ENCODE measurements at regions not wholly inside any gene's neighbourhood (a gene's known extent, or its start where the extent isn't known, plus 50 kb on each side); places are given as distances from the start of the nearest gene placed in this dataset.

GRCh38 chr3:82618594-82618993 lies 857.1 kb upstream of the GBE1 start:
- Mint-ChIP-seq H3K9me3 (peaks cover 2 to 11% (median 5%) of the 10 kb centered on the region in 7 donors), H3K4me3 (no peak overlapping the region), H3K27ac (no peak overlapping the region), H3K4me1 (no peaks in the 10 kb centered on the region), H3K36me3 (no peaks in the 10 kb centered on the region), H3K27me3 (ENCODE audit: low read depth in 3 of 3) (no peaks in the 10 kb centered on the region)
- no peak for TF ChIP-seq CTCF (IDR thresholded peaks at IDR 0.05)
- H2AFZ ChIP-seq (ENCODE audit: insufficient read depth, low read depth, low read length, poor library complexity, severe bottlenecking) = no peak overlapping the region
- H3K4me1 ChIP-seq (ENCODE audit: control insufficient read depth in 1 of 2, insufficient read depth in 2 of 2, low read length in 2 of 2) = no peaks in the 10 kb centered on the region
- DNase-seq = no peak
- no peak overlapping the region for H3K4me3 ChIP-seq (replicated peaks in 1 of 3; ENCODE audit: low read depth in 2 of 3, low read length in 3 of 3)
- intact Hi-C loops (cut with micrococcal nuclease) = no loop called here
- H3K27ac ChIP-seq (ENCODE audit: low read depth in 1 of 2, low read length in 2 of 2) = no peak overlapping the region
- H3K79me2 ChIP-seq (ENCODE audit: insufficient read depth, low read length) = no peaks in the 10 kb centered on the region
- H4K20me1 ChIP-seq (ENCODE audit: insufficient read depth, low read length) = no peaks in the 10 kb centered on the region
- H3K9me3 ChIP-seq (replicated peaks in 1 of 2; ENCODE audit: control insufficient read depth in 1 of 2, insufficient read depth in 1 of 2, low read length in 2 of 2) = peaks cover 5 to 8% of the 10 kb centered on the region in 2 donors
- no peak overlapping the region for H3K4me2 ChIP-seq (replicated peaks; ENCODE audit: extremely low read depth, low read length, poor library complexity, severe bottlenecking)
- H3K36me3 ChIP-seq (replicated peaks in 1 of 2; ENCODE audit: control insufficient read depth in 1 of 2, insufficient read depth in 2 of 2, low read length in 2 of 2) = no peaks in the 10 kb centered on the region
- no peaks in the 10 kb centered on the region for H3K27me3 ChIP-seq (ENCODE audit: control insufficient read depth in 2 of 2, insufficient read depth in 2 of 2, low read length in 2 of 2)
- no peak overlapping the region for H3K9ac ChIP-seq (ENCODE audit: insufficient read depth, low read length, poor library complexity, severe bottlenecking)

GRCh38 chr3:82610236-82610635 lies 848.8 kb upstream of the GBE1 start:
- Histone ChIP-seq H3K79me2 (ENCODE audit: insufficient read depth, low read length) (no peaks in the 10 kb centered on the region), H4K20me1 (ENCODE audit: insufficient read depth, low read length) (no peaks in the 10 kb centered on the region), H3K27me3 (ENCODE audit: control insufficient read depth in 2 of 2, insufficient read depth in 2 of 2, low read length in 2 of 2) (no peaks in the 10 kb centered on the region), H3K9ac (ENCODE audit: insufficient read depth, low read length, poor library complexity, severe bottlenecking) (no peak overlapping the region), H3K4me3 (replicated peaks in 1 of 3; ENCODE audit: low read depth in 2 of 3, low read length in 3 of 3) (no peak overlapping the region), H3K4me1 (ENCODE audit: control insufficient read depth in 1 of 2, insufficient read depth in 2 of 2, low read length in 2 of 2) (no peaks in the 10 kb centered on the region), H3K36me3 (replicated peaks in 1 of 2; ENCODE audit: control insufficient read depth in 1 of 2, insufficient read depth in 2 of 2, low read length in 2 of 2) (no peaks in the 10 kb centered on the region), H3K9me3 (replicated peaks in 1 of 2; ENCODE audit: control insufficient read depth in 1 of 2, insufficient read depth in 1 of 2, low read length in 2 of 2) (peaks cover 0 to 3% of the 10 kb centered on the region in 2 donors), H2AFZ (ENCODE audit: insufficient read depth, low read depth, low read length, poor library complexity, severe bottlenecking) (no peak overlapping the region), H3K4me2 (replicated peaks; ENCODE audit: extremely low read depth, low read length, poor library complexity, severe bottlenecking) (no peak overlapping the region), H3K27ac (ENCODE audit: low read depth in 1 of 2, low read length in 2 of 2) (no peak overlapping the region)
- no peak for DNase-seq
- no peaks in the 10 kb centered on the region for H3K36me3 Mint-ChIP-seq
- peaks cover 0 to 2% (median 1%) of the 10 kb centered on the region in 7 donors for H3K9me3 Mint-ChIP-seq
- no peaks in the 10 kb centered on the region for H3K27me3 Mint-ChIP-seq (ENCODE audit: low read depth in 3 of 3)
- intact Hi-C loops (cut with micrococcal nuclease) = no loop called here
- H3K27ac Mint-ChIP-seq = no peak overlapping the region
- TF ChIP-seq CTCF (IDR thresholded peaks at IDR 0.05) = no peak
- 75% methylated on average over 1 of the region's 1 CpG for WGBS (ENCODE audit: insufficient coverage)
- no peak overlapping the region for H3K4me3 Mint-ChIP-seq
- H3K4me1 Mint-ChIP-seq = no peaks in the 10 kb centered on the region

Data from CD14-positive monocyte (primary cell).